DND-41 (cell line): ENCODE measurements at regions not wholly inside any gene's neighbourhood (a gene's known extent, or its start where the extent isn't known, plus 50 kb on each side); places are given as distances from the start of the nearest gene placed in this dataset.
"Not testable (repeated sequence)": the region's sequence is repeated elsewhere in the genome, so short reads cannot be mapped to it uniquely, and the experiment has no call there.

ENCODE experiments used
- CTCF ChIP-seq: IDR thresholded peaks from 2 replicates; pipeline ENCODE4 v1.5.1; 2012; ENCODE audit warnings: borderline replicate concordance, low read length, moderate library complexity, mild to moderate bottlenecking; ENCODE audit not compliant: poor library complexity, severe bottlenecking; ENCODE audit errors: extremely low read depth
- EZH2 ChIP-seq: IDR thresholded peaks from 3 replicates; pipeline ENCODE4 v1.6.1; 2012; ENCODE audit warnings: borderline replicate concordance, low read depth, mild to moderate bottlenecking, moderate library complexity, low read length, inconsistent platforms; ENCODE audit not compliant: severe bottlenecking

GRCh38 chr12:33920460-33920859 lies 101.8 kb upstream of the ALG10 start:
- not testable (repeated sequence) for TF ChIP-seq CTCF, EZH2
